Transverse colon (tissue), 4 donors: ENCODE measurements at regions not wholly inside any gene's neighbourhood (a gene's known extent, or its start where the extent isn't known, plus 50 kb on each side); places are given as distances from the start of the nearest gene placed in this dataset.

Source experiments
- DNase-seq: peaks from one replicate; pipeline ENCODE4 v3.0.0-alpha.2; 2019
- H3K27ac ChIP-seq, 4 donors: fragments of 200-600 bp; sonication (generic); 2 replicates each; pipeline ENCODE4 v1.5.1; 2016 to 2018; ENCODE audit warnings: inconsistent platforms in 4 of 4
- H3K27me3 ChIP-seq: fragments of 200-600 bp; sonication (generic); 2 replicates; pipeline ENCODE4 v1.5.1; 2017; ENCODE audit warnings: inconsistent platforms
- H3K36me3 ChIP-seq, 4 donors: fragments of 200-600 bp; sonication (generic); 2 replicates each; pipeline ENCODE4 v1.5.1; 2017 to 2019; ENCODE audit warnings: inconsistent platforms in 4 of 4
- H3K4me1 ChIP-seq, 4 donors: fragments of 200-600 bp; sonication (generic); 2 replicates each; pipeline ENCODE4 v1.5.1; 2017 to 2020; ENCODE audit warnings: inconsistent platforms in 4 of 4
- H3K4me3 ChIP-seq, 4 donors: fragments of 200-600 bp; sonication (generic); 1 replicate in 1 of 4; 2 replicates in 3 of 4; pipeline versions ENCODE4 v1.5.1 to v1.6.1; 2017 to 2019; ENCODE audit warnings: inconsistent platforms in 4 of 4
- H3K9me3 ChIP-seq, 2 donors: fragments of 200-600 bp; sonication (generic); 2 replicates each; pipeline ENCODE4 v1.5.1; 2017 to 2019; ENCODE audit warnings: inconsistent platforms in 2 of 2
- CTCF ChIP-seq, 5 experiments: fragments of 200-600 bp in 3 of 5; fragments of 450-650 bp in 2 of 5; sonication (generic) in 3 of 5; IDR thresholded peaks; 1 replicate in 2 of 5; 2 replicates in 3 of 5; pipeline ENCODE4 v1.5.1; 2016 to 2017; ENCODE audit warnings: antibody characterized with exemption in 5 of 5, inconsistent platforms in 3 of 5, mild to moderate bottlenecking in 2 of 5, moderate library complexity in 1 of 5
- EP300 ChIP-seq: sonication (generic); formaldehyde crosslinking; IDR thresholded peaks from one replicate; pipeline ENCODE4 v1.6.1; 2017; ENCODE audit warnings: antibody characterized with exemption, low read depth
- POLR2A ChIP-seq: fragments of 450-650 bp; IDR thresholded peaks from one replicate; pipeline ENCODE4 v1.6.1; 2016; ENCODE audit warnings: antibody characterized with exemption, mild to moderate bottlenecking, moderate library complexity
- POLR2AphosphoS5 ChIP-seq, 3 donors: sonication (generic); formaldehyde crosslinking; IDR thresholded peaks; one replicate each; pipeline ENCODE4 v1.6.1; 2016; ENCODE audit warnings: antibody characterized with exemption in 3 of 3
- WGBS, 2 donors: methylation state at CpG; one replicate each; pipeline ENCODE4 v1.1.5; 2018; ENCODE audit warnings: low coverage in 1 of 2; 5-methylcytosine and 5-hydroxymethylcytosine counted together
- in situ Hi-C, 4 donors: fragments of 200-750 bp; cut with MboI; loops; one replicate each; pipeline versions ENCODE4 v1.15.0 to v1.15.1; 2017; ENCODE audit warnings: low sequenced_read_pairs in 3 of 4, low pct_ligation_motif_present in 1 of 4, low pct_unique_long_range_greater_than_20kb in 1 of 4
- intact Hi-C: fragments of 100-400 bp; cut with DNase I; formaldehyde crosslinking; loops from one replicate; pipeline ENCODE4 v1.15.1; 2023; ENCODE audit warnings: low total_unique reads

- TF ChIP-seq POLR2AphosphoS5 (IDR thresholded peaks at IDR 0.05): no peak
- TF ChIP-seq EP300: no peak
- TF ChIP-seq POLR2A: no peak
- DNase-seq: no peak
These were observed 371.7 kb downstream of the SNAPC1 start for GRCh38 chr14:62133776-62134550.

GRCh38 chr14:62138593-62138992 lies 376.4 kb downstream of the SNAPC1 start:
- intact Hi-C loops (no loop called here), in situ Hi-C loops (no loop called here)
- H3K27ac ChIP-seq: no peak overlapping the region
- DNase-seq: no peak
- no peak overlapping the region for H3K4me3 ChIP-seq
- no peaks in the 10 kb centered on the region for H3K4me1 ChIP-seq
- H3K9me3 ChIP-seq: no peaks in the 10 kb centered on the region
- TF ChIP-seq POLR2A: no peak
- TF ChIP-seq EP300: no peak
- no peak for TF ChIP-seq POLR2AphosphoS5 (IDR thresholded peaks at IDR 0.05)
- no peak for TF ChIP-seq CTCF (IDR thresholded peaks at IDR 0.05)
- H3K36me3 ChIP-seq: no peaks in the 10 kb centered on the region
- 29 to 38% methylated on average over 1 of the region's 1 CpG for WGBS, 2 donors
- H3K27me3 ChIP-seq: peaks cover under 1% of the 10 kb centered on the region

More at GRCh38 chr14:62133776-62134550, 371.7 kb downstream of the SNAPC1 start:
- no peaks in the 10 kb centered on the region for H3K4me1 ChIP-seq
- no peak overlapping the region for H3K27ac ChIP-seq
- 10 to 16% methylated on average over 1 of the region's 1 CpG for WGBS, 2 donors
- H3K36me3 ChIP-seq: no peaks in the 10 kb centered on the region
- in situ Hi-C loops (no loop called here), intact Hi-C loops (no loop called here)
- no peaks in the 10 kb centered on the region for H3K9me3 ChIP-seq
- peaks cover 10% of the 10 kb centered on the region for H3K27me3 ChIP-seq
- H3K4me3 ChIP-seq: no peak overlapping the region

- H3K4me3 ChIP-seq: no peak overlapping the region
- H3K4me1 ChIP-seq: no peaks in the 10 kb centered on the region
- WGBS, 2 donors: 53 to 57% methylated on average over 2 of the region's 2 CpGs
- intact Hi-C loops: no loop called here
- in situ Hi-C loops: no loop called here
- no peaks in the 10 kb centered on the region for H3K9me3 ChIP-seq
- no peaks in the 10 kb centered on the region for H3K36me3 ChIP-seq
- no peaks in the 10 kb centered on the region for H3K27me3 ChIP-seq
- DNase-seq: no peak
- no peak for TF ChIP-seq CTCF (IDR thresholded peaks at IDR 0.05)
- no peak for TF ChIP-seq POLR2A
- TF ChIP-seq EP300: no peak
- no peak for TF ChIP-seq POLR2AphosphoS5 (IDR thresholded peaks at IDR 0.05)
- no peak overlapping the region for H3K27ac ChIP-seq
These were observed 378.9 kb downstream of the SNAPC1 start for GRCh38 chr14:62141139-62141538.

GRCh38 chr14:62143245-62143644 lies 381.0 kb downstream of the SNAPC1 start:
- H3K9me3 ChIP-seq: no peaks in the 10 kb centered on the region
- in situ Hi-C loops (no loop called here), intact Hi-C loops (no loop called here)
- no peaks in the 10 kb centered on the region for H3K36me3 ChIP-seq
- TF ChIP-seq POLR2A (no peak), EP300 (no peak), CTCF (IDR thresholded peaks at IDR 0.05) (no peak), POLR2AphosphoS5 (IDR thresholded peaks at IDR 0.05) (no peak)
- no peaks in the 10 kb centered on the region for H3K4me1 ChIP-seq
- H3K27me3 ChIP-seq: no peaks in the 10 kb centered on the region
- no peak overlapping the region for H3K27ac ChIP-seq
- no peak for DNase-seq
- no peak overlapping the region for H3K4me3 ChIP-seq
- 53 to 67% methylated on average over 1 to 2 of the region's 2 CpGs for WGBS, 2 donors

- no peak for DNase-seq
- Histone ChIP-seq H3K4me1 (no peaks in the 10 kb centered on the region), H3K36me3 (no peaks in the 10 kb centered on the region), H3K27me3 (no peaks in the 10 kb centered on the region), H3K9me3 (no peaks in the 10 kb centered on the region), H3K27ac (no peak overlapping the region), H3K4me3 (no peak overlapping the region)
- 31 to 38% methylated on average over 1 of the region's 1 CpG for WGBS, 2 donors
- in situ Hi-C loops: no loop called here
- intact Hi-C loops: no loop called here
- TF ChIP-seq POLR2AphosphoS5 (IDR thresholded peaks at IDR 0.05) (no peak), CTCF (IDR thresholded peaks at IDR 0.05) (no peak), EP300 (no peak), POLR2A (no peak)
These were observed 382.6 kb downstream of the SNAPC1 start for GRCh38 chr14:62144863-62145262.
